Inflammatory macrophage (primary cell): ENCODE measurements at regions not wholly inside any gene's neighbourhood (a gene's known extent, or its start where the extent isn't known, plus 50 kb on each side); places are given as distances from the start of the nearest gene placed in this dataset.

ENCODE experiments used
- DNase-seq, 2 donors: peaks; one replicate each; pipeline ENCODE4 v3.0.0-alpha.2; 2020 to 2022

DNA sequence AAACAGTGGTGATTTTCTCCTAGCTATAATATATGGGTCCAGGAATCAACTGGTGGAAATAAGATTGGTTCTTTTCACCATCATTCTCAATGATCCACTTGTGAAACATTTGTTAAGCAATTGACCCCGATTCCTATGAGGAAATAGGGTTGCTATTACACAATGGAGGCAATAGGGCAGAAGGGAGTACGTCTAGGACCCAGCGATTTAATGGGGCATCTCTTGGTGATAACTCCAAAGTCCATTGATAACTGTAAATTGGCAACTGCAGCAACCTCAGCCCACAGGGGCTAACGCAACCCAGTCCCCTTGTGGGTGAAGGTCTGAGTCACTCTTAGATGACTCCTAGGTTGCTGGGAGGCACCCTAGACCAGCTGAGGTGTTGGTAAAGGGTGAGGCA lies 62.5 kb upstream of the BARHL2 start:
- DNase-seq: no peak

GRCh38 chr1:90778486-90778885 lies 61.4 kb upstream of the BARHL2 start:
- no peak for DNase-seq

DNA sequence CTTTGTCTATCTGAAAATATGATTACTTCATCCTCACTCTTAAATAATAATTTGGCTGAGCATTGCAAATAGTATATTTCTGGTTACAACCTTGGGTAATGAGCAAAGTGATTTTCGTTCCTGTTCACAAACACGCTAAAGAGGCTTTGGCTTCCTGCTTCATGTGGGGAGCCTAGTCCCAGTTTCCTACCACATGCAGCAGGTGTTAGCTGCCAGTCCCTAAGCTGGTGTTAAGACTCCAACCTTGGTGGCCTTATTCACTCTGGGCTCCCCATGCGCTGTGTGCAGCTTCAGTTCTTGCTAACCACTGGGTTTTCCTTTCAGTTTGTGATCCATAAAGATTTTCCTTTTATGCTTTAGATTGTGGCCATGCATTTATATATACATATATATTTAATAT lies 56.7 kb upstream of the BARHL2 start:
- no peak for DNase-seq

DNA sequence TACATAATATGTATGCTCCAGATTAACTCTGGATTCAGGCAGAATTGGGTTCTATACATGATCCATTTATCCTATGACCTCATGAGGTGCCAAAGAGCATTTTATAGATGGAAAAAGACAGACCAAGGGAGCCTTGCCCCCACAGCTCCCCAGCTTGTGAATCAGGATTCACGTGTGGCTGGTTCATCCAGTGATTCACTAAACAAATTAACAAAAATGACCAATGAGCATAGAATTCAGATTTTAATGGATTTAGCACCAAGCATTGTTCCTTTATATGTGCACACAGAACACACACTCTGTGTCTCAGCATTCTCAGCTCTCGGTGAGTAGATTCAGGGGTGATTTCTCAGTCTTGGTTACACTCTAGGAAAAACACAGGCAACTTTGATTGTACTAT lies 51.7 kb upstream of the BARHL2 start:
- no peak for DNase-seq

GRCh38 chr1:90768098-90768497 lies 51.0 kb upstream of the BARHL2 start:
- no peak for DNase-seq
